Left ventricle myocardium inferior (tissue), 1 donor: ENCODE measurements at regions not wholly inside any gene's neighbourhood (a gene's known extent, or its start where the extent isn't known, plus 50 kb on each side); places are given as distances from the start of the nearest gene placed in this dataset.

Source experiments
- DNase-seq: peaks from one replicate; pipeline ENCODE4 v3.0.0-alpha.2; 2020
- H3K27ac ChIP-seq: fragments of 200-600 bp; replicated peaks from 2 replicates; pipeline ENCODE4 v1.8.0; 2021
- H3K27me3 ChIP-seq: fragments of 200-600 bp; 2 replicates; pipeline ENCODE4 v1.8.0; 2021; ENCODE audit warnings: low read depth
- H3K36me3 ChIP-seq: fragments of 200-600 bp; 2 replicates; pipeline ENCODE4 v1.8.0; 2021
- H3K4me1 ChIP-seq: fragments of 200-600 bp; 2 replicates; pipeline ENCODE4 v1.8.0; 2021
- H3K4me3 ChIP-seq: fragments of 200-600 bp; 2 replicates; pipeline ENCODE4 v1.8.0; 2021; ENCODE audit warnings: mild to moderate bottlenecking, moderate library complexity
- H3K9me3 ChIP-seq: fragments of 200-600 bp; replicated peaks from 2 replicates; pipeline ENCODE4 v1.8.0; 2021
- CTCF ChIP-seq: fragments of 200-600 bp; IDR thresholded peaks from 2 replicates; pipeline ENCODE4 v1.8.0; 2021; ENCODE audit warnings: antibody characterized with exemption, mild to moderate bottlenecking, borderline replicate concordance
- intact Hi-C: fragments of 100-400 bp; cut with micrococcal nuclease; formaldehyde crosslinking; loops from one replicate; pipeline ENCODE4 v1.11.0; 2022
- donor health status: DM: no; HTN: yes; CAD: no; lungs with severe emphysema.

- Histone ChIP-seq H3K27me3 (no peaks in the 10 kb centered on the region), H3K27ac (no peak overlapping the region), H3K4me1 (peaks cover 6% of the 10 kb centered on the region), H3K36me3 (peaks cover 6% of the 10 kb centered on the region), H3K4me3 (no peak overlapping the region), H3K9me3 (no peaks in the 10 kb centered on the region)
- TF ChIP-seq CTCF = no peak
- no peak for DNase-seq
- intact Hi-C loops = no loop called here
Measured at GRCh38 chr6:144711661-144712060, 426.5 kb downstream of the UTRN start.

DNA sequence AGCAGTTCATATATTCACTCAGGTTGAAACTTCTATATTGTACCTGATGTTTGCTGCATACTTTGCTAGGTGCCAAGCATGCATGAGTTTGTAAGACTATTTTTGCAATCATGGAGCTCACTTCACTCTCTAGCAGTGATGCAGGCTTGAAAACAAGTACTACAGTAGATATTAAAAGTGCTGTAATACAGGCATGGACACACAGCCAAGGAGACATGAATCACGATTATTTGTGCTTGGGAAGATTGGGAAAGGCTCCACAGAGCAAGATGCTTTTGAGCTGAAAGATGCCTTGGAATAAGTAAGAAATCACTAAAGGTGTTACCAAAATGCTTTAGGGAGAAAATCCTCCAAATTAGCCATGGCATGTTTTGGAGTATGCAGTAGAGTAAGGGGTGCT, 427.4 kb downstream of the UTRN start:
- Histone ChIP-seq H3K4me1 (peaks cover 6% of the 10 kb centered on the region), H3K36me3 (peaks cover 6% of the 10 kb centered on the region), H3K4me3 (no peak overlapping the region), H3K27ac (no peak overlapping the region), H3K9me3 (no peaks in the 10 kb centered on the region), H3K27me3 (no peaks in the 10 kb centered on the region)
- intact Hi-C loops = no loop called here
- TF ChIP-seq CTCF = no peak
- DNase-seq = no peak

DNA sequence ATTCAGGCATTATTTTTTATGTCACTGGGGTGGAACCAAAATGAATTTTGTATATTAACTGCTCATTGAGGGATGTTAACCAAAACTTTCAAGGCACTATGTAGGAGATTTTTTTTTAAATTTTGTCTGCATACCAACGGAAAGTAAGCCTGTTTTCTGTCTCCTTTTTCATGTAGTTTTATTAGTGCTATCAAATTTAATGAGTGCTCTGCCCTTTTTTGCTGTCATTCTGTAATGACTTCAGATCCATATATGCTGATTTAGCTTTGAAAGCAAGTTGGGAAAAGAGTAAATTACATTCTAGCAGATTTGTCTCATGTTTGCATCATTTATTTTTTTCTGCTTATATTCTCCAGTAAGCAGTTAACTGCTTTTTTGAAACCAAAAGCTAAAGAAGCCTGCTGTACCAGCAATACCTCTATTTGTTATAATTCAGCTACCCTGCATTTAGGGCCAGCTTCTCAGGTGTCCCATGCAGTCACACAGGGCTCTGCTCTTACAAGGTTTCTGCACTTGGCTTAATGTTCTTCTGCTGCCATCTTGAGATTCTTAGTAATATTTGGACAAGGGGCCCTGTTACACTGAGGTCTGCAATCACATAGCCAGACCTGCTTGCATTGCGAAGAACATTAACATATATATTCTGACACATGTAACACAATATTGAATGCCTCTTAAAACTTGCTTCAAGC, 429.0 kb downstream of the UTRN start:
- intact Hi-C loops = no loop called here
- TF ChIP-seq CTCF = no peak
- Histone ChIP-seq H3K4me3 (no peak overlapping the region), H3K27ac (no peak overlapping the region), H3K36me3 (no peaks in the 10 kb centered on the region), H3K4me1 (peaks cover 6% of the 10 kb centered on the region), H3K27me3 (no peaks in the 10 kb centered on the region), H3K9me3 (no peaks in the 10 kb centered on the region)
- DNase-seq = no peak

- intact Hi-C loops = no loop called here
- no peak for DNase-seq
- TF ChIP-seq CTCF = no peak
- Histone ChIP-seq H3K4me1 (peaks cover 6% of the 10 kb centered on the region), H3K36me3 (peaks cover 3% of the 10 kb centered on the region), H3K9me3 (no peaks in the 10 kb centered on the region), H3K4me3 (no peak overlapping the region), H3K27me3 (no peaks in the 10 kb centered on the region), H3K27ac (no peak overlapping the region)
Measured at GRCh38 chr6:144715344-144715743, 430.2 kb downstream of the UTRN start.

DNA sequence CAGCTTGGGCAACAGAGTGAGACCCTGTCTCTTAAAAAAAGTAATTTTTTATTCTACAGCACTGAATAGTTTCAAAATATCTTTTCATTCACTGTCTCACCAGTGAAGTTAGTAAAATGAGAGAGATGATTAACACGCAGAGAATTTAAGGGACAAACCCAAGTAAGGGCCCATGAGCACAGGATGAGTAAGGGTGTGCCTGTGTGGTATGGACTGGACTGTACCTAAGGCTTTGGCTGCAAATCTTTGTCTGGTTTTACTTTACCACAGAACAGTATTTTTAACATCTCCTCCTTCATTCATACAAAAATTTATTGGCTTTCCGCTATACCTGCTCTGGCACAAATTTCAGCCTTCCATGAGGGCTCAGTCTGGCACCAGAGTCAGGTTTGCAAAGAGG, 433.3 kb downstream of the UTRN start:
- Histone ChIP-seq H3K27ac (no peak overlapping the region), H3K9me3 (no peaks in the 10 kb centered on the region), H3K4me1 (peaks cover 6% of the 10 kb centered on the region), H3K36me3 (peaks cover 6% of the 10 kb centered on the region), H3K27me3 (no peaks in the 10 kb centered on the region), H3K4me3 (no peak overlapping the region)
- no peak for DNase-seq
- intact Hi-C loops = no loop called here
- no peak for TF ChIP-seq CTCF

DNA sequence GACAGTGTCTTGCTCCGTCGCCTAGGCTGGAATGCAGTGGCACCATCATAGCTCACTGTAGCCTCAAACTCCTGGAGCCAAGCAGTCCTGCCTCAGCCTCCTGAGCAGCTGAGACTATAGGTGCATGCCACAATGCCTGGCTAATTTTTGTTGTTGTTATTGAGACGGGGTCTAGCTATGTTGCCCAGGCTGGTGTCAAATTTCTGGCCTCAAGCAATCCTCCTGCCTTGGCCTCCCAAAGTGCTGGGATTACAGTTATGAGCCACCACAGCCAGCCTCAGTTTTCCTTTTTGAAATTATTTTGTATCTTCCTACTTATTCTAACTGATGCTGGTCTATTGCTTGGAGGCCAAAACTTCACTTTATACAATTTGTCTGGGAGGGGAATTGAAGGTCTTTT, 436.1 kb downstream of the UTRN start:
- Histone ChIP-seq H3K9me3 (no peaks in the 10 kb centered on the region), H3K4me3 (no peak overlapping the region), H3K36me3 (peaks cover 6% of the 10 kb centered on the region), H3K27ac (no peak overlapping the region), H3K4me1 (peaks cover 5% of the 10 kb centered on the region), H3K27me3 (no peaks in the 10 kb centered on the region)
- no peak for DNase-seq
- intact Hi-C loops = no loop called here
- no peak for TF ChIP-seq CTCF
